ENCODE measurements at regions not wholly inside any gene's neighbourhood (a gene's known extent, or its start where the extent isn't known, plus 50 kb on each side); places are given as distances from the start of the nearest gene placed in this dataset.

GRCh38 chr12:20245491-20245890 is 122.8 kb upstream of the PDE3A start:
- Histone ChIP-seq H3K4me2 (ENCODE audit: low read depth, low read length) (no peak overlapping the region), H3K79me1 (ENCODE audit: low read depth in 1 of 2, low read length in 2 of 2) (no peaks in the 10 kb centered on the region), H3K14ac (replicated peaks; ENCODE audit: low read depth, low read length) (no peak overlapping the region), H2BK5ac (ENCODE audit: low read depth, low read length, poor library complexity, severe bottlenecking) (no peak overlapping the region), H3K27ac (ENCODE audit: insufficient read depth, low read length) (no peak overlapping the region), H3K27me3 (ENCODE audit: control insufficient read depth, insufficient read depth, low read length) (no peaks in the 10 kb centered on the region), H3K56ac (ENCODE audit: extremely low read depth, insufficient read depth, low read length) (no peak overlapping the region), H3K9me1 (ENCODE audit: insufficient read depth, low read length) (no peaks in the 10 kb centered on the region), H4K91ac (ENCODE audit: insufficient read depth, low read depth, low read length) (no peak overlapping the region), H3K4me3 (ENCODE audit: insufficient read depth, low read depth, low read length) (no peak overlapping the region), H4K20me1 (ENCODE audit: insufficient read depth, low read length) (no peaks in the 10 kb centered on the region), H3K18ac (ENCODE audit: low read depth, low read length) (no peak overlapping the region), H2BK20ac (ENCODE audit: low read depth, low read length) (no peak overlapping the region), H2BK15ac (ENCODE audit: low read depth, low read length) (no peak overlapping the region), H3K4ac (ENCODE audit: low read depth, low read length) (no peak overlapping the region), H2AK5ac (ENCODE audit: low read depth, low read length) (no peak overlapping the region), H3K36me3 (ENCODE audit: control insufficient read depth, insufficient read depth, low read length) (no peaks in the 10 kb centered on the region), H2BK120ac (ENCODE audit: low read depth, low read length) (no peak overlapping the region), H3K4me1 (ENCODE audit: control insufficient read depth, insufficient read depth, low read length) (no peaks in the 10 kb centered on the region), H3K9ac (ENCODE audit: low read depth, low read length) (no peak overlapping the region), H3K23ac (ENCODE audit: low read depth, low read length) (no peak overlapping the region), H2AK9ac (replicated peaks; ENCODE audit: low read depth, low read length, poor library complexity) (no peak overlapping the region), H4K8ac (ENCODE audit: low read depth in 2 of 2, low read length in 2 of 2) (no peak overlapping the region), H4K5ac (ENCODE audit: low read depth, low read length) (no peak overlapping the region), H2AFZ (replicated peaks; ENCODE audit: low read length, poor library complexity) (no peak overlapping the region), H3K9me3 (ENCODE audit: control insufficient read depth, insufficient read depth, low read length) (peaks cover 2% of the 10 kb centered on the region; the same call in 1 of the 2 replicates)
- DNase-seq (no peak), ATAC-seq (ENCODE audit: low read depth) (no peak)
- WGBS, 2 experiments (ENCODE audit: extremely low coverage in 2 of 2, insufficient read length in 1 of 2): no CpG with 5 or more reads among the region's 1 CpG
- in situ Hi-C loops (cut with MboI; ENCODE audit: low sequenced_read_pairs) (no loop called here), dilution Hi-C loops (cut with HindIII; ENCODE audit: low sequenced_read_pairs, unreplicated experiment) (no loop called here), intact Hi-C loops (cut with micrococcal nuclease) (no loop called here)
- CTCF ChIA-PET: no interaction called here
- TF ChIP-seq MAFK (IDR thresholded peaks at IDR 0.05; ENCODE audit: low read depth, low read length): no peak
- no peak for TF ChIP-seq CTCF (conservative IDR thresholded peaks at IDR 0.05; ENCODE audit: low read depth, low read length)
- no peak for TF ChIP-seq CEBPB (IDR thresholded peaks at IDR 0.05; ENCODE audit: low read depth, low read length)
- no peak for TF ChIP-seq SMC3 (IDR thresholded peaks at IDR 0.05; ENCODE audit: low read depth, low read length)
- no peak for TF ChIP-seq FOS (IDR thresholded peaks at IDR 0.05; ENCODE audit: low read depth, low read length)
- TF ChIP-seq BHLHE40 (IDR thresholded peaks at IDR 0.05; ENCODE audit: low read depth, low read length): no peak
- no peak for TF ChIP-seq RCOR1 (IDR thresholded peaks at IDR 0.05; ENCODE audit: insufficient replicate concordance, low read length)
- no peak for TF ChIP-seq RAD21 (IDR thresholded peaks at IDR 0.05; ENCODE audit: low read length)
- TF ChIP-seq RFX5 (IDR thresholded peaks at IDR 0.05; ENCODE audit: low read depth, low read length): no peak
- no peak for TF ChIP-seq USF2 (IDR thresholded peaks at IDR 0.05; ENCODE audit: low read depth, low read length)
- no peak for TF ChIP-seq CHD1 (IDR thresholded peaks at IDR 0.05; ENCODE audit: low read depth, low read length)
- no peak for TF ChIP-seq MXI1 (IDR thresholded peaks at IDR 0.05; ENCODE audit: borderline replicate concordance, low read depth, low read length)
- TF ChIP-seq NFE2L2 (IDR thresholded peaks at IDR 0.05; ENCODE audit: low read depth, low read length): no peak
- TF ChIP-seq ELK1 (IDR thresholded peaks at IDR 0.05; ENCODE audit: borderline replicate concordance, low read depth, low read length): no peak
- no peak for TF ChIP-seq MAZ (IDR thresholded peaks at IDR 0.05; ENCODE audit: borderline replicate concordance, low read depth, low read length)
- no peak for TF ChIP-seq POLR2A (IDR thresholded peaks at IDR 0.05; ENCODE audit: low read depth, low read length)
- no TSS peak for BruUV-seq (replicated peaks)
- POLR2A ChIA-PET (ENCODE audit: unreplicated experiment): no interaction called here
